ENCODE measurements at regions not wholly inside any gene's neighbourhood (a gene's known extent, or its start where the extent isn't known, plus 50 kb on each side); places are given as distances from the start of the nearest gene placed in this dataset.

GRCh38 chr19:31597616-31598015, 248.4 kb upstream of the TSHZ3 start:
- Mint-ChIP-seq H3K4me3 (no peak overlapping the region), H3K4me1 (no peaks in the 10 kb centered on the region), H3K9me3 (peaks cover 7% of the 10 kb centered on the region), H3K36me3 (ENCODE audit: low read depth) (no peaks in the 10 kb centered on the region), H3K27me3 (no peaks in the 10 kb centered on the region), H3K27ac (no peak overlapping the region)
- TF ChIP-seq CTCF (IDR thresholded peaks at IDR 0.05), result no peak
- POLR2A ChIA-PET, result no interaction called here
- DNase-seq (no peak), ATAC-seq (ENCODE audit: low read depth) (no peak)
- intact Hi-C loops (cut with micrococcal nuclease), result no loop called here
- CTCF ChIA-PET, result no interaction called here

- Mint-ChIP-seq H3K4me1 (no peaks in the 10 kb centered on the region), H3K4me3 (no peak overlapping the region), H3K36me3 (ENCODE audit: low read depth) (no peaks in the 10 kb centered on the region), H3K27me3 (no peaks in the 10 kb centered on the region), H3K9me3 (peaks cover 7% of the 10 kb centered on the region), H3K27ac (no peak overlapping the region)
- DNase-seq (no peak), ATAC-seq (ENCODE audit: low read depth) (no peak)
- POLR2A ChIA-PET, result no interaction called here
- no peak for TF ChIP-seq CTCF (IDR thresholded peaks at IDR 0.05)
- intact Hi-C loops (cut with micrococcal nuclease), result no loop called here
- CTCF ChIA-PET, result no interaction called here
Observed at GRCh38 chr19:31598730-31599238, 249.5 kb upstream of the TSHZ3 start.

- Mint-ChIP-seq H3K4me3 (no peak overlapping the region), H3K4me1 (no peaks in the 10 kb centered on the region), H3K27ac (no peak overlapping the region), H3K36me3 (ENCODE audit: low read depth) (no peaks in the 10 kb centered on the region), H3K9me3 (peaks cover 9% of the 10 kb centered on the region), H3K27me3 (no peaks in the 10 kb centered on the region)
- ATAC-seq (ENCODE audit: low read depth) (no peak), DNase-seq (no peak)
- POLR2A ChIA-PET, result no interaction called here
- CTCF ChIA-PET, result no interaction called here
- TF ChIP-seq CTCF (IDR thresholded peaks at IDR 0.05), result no peak
- intact Hi-C loops (cut with micrococcal nuclease), result no loop called here
Observed at GRCh38 chr19:31600731-31601295, 251.6 kb upstream of the TSHZ3 start.

GRCh38 chr19:31601855-31602254, 252.6 kb upstream of the TSHZ3 start:
- CTCF ChIA-PET, result no interaction called here
- Mint-ChIP-seq H3K36me3 (ENCODE audit: low read depth) (no peaks in the 10 kb centered on the region), H3K4me1 (no peaks in the 10 kb centered on the region), H3K9me3 (peaks cover 13% of the 10 kb centered on the region), H3K4me3 (no peak overlapping the region), H3K27me3 (no peaks in the 10 kb centered on the region), H3K27ac (no peak overlapping the region)
- no peak for DNase-seq
- no peak for ATAC-seq (ENCODE audit: low read depth)
- TF ChIP-seq CTCF (IDR thresholded peaks at IDR 0.05), result no peak
- intact Hi-C loops (cut with micrococcal nuclease), result no loop called here
- POLR2A ChIA-PET, result no interaction called here

DNA sequence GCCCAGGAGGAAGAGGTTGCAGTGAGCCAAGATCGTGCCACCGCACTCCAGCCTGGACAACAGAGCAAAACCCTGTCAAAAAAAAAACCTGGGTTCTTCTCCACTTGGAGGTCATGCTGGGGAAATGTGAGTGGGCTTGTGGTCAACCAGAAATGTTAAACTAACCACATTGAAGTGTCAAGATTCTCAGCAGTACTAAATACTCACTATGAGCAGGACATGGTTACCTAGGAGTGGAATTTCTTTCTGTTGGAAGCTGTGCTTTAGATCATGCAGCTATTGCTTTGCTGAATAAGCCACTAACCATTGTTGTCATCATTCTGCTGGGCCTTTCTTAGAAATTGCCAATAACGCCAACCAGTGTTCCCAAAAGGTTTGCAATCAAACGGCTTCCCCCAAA, 253.3 kb upstream of the TSHZ3 start:
- no peak overlapping the region for H3K4me3 Mint-ChIP-seq
- POLR2A ChIA-PET, result no interaction called here

More for the DNA sequence above, 253.3 kb upstream of the TSHZ3 start:
- intact Hi-C loops (cut with micrococcal nuclease), result no loop called here
- TF ChIP-seq CTCF (IDR thresholded peaks at IDR 0.05), result no peak
- H3K27me3 Mint-ChIP-seq, result no peaks in the 10 kb centered on the region
- no peaks in the 10 kb centered on the region for H3K36me3 Mint-ChIP-seq (ENCODE audit: low read depth)
- H3K4me1 Mint-ChIP-seq, result no peaks in the 10 kb centered on the region
- no peak overlapping the region for H3K27ac Mint-ChIP-seq
- DNase-seq, result no peak
- no peak for ATAC-seq (ENCODE audit: low read depth)
- H3K9me3 Mint-ChIP-seq, result peaks cover 13% of the 10 kb centered on the region
- CTCF ChIA-PET, result no interaction called here
